PC-9 (cell line): ENCODE measurements at regions not wholly inside any gene's neighbourhood (a gene's known extent, or its start where the extent isn't known, plus 50 kb on each side); places are given as distances from the start of the nearest gene placed in this dataset.

ENCODE experiments used
- BruUV-seq: library from RNA; stranded (reverse); fragments of 400-500 nt; replicated peaks from 2 replicates; lab custom pipeline; 2021; lab: Mats Ljungman, UMichigan
- CTCF ChIA-PET: fragments of 300-600 bp; sonication (Branson Sonifier 250); formaldehyde crosslinking; loops from one replicate; lab custom pipeline; 2022; ENCODE audit warnings: antibody characterized with exemption; lab: Charles Lee
- POLR2A ChIA-PET: fragments of 300-600 bp; sonication (Branson Sonifier 250); formaldehyde crosslinking; loops from one replicate; lab custom pipeline; 2022; ENCODE audit warnings: antibody characterized with exemption; ENCODE audit not compliant: unreplicated experiment; lab: Charles Lee
- DNase-seq, 2 experiments: peaks; one replicate each; pipeline versions ENCODE4 v3.0.0 to v3.0.0-alpha.2; 2015 to 2022; ENCODE audit warnings: mixed read lengths in 1 of 2
- H2AFZ ChIP-seq: fragments of 200-600 bp; sonication (generic); 2 replicates; pipeline ENCODE4 v1.8.1; 2017; ENCODE audit warnings: antibody characterized with exemption
- H3F3A ChIP-seq: fragments of 200-600 bp; sonication (generic); 2 replicates; pipeline ENCODE4 v1.8.1; 2017; ENCODE audit warnings: antibody characterized with exemption, mild to moderate bottlenecking, low read depth; ENCODE audit not compliant: insufficient read depth
- H3K27ac ChIP-seq: fragments of 200-600 bp; sonication (generic); 2 replicates; pipeline ENCODE4 v1.6.1; 2016; ENCODE audit warnings: mixed run types
- H3K27me3 ChIP-seq: fragments of 200-600 bp; sonication (generic); 2 replicates; pipeline ENCODE4 v1.6.1; 2016; ENCODE audit warnings: low read depth, mixed run types; ENCODE audit not compliant: insufficient read depth
- H3K36me3 ChIP-seq: fragments of 200-600 bp; sonication (generic); 2 replicates; pipeline ENCODE4 v1.6.1; 2016; ENCODE audit warnings: low read depth, mixed run types
- H3K4me1 ChIP-seq: fragments of 200-600 bp; sonication (generic); replicated peaks from 2 replicates; pipeline ENCODE4 v1.6.1; 2016; ENCODE audit warnings: mixed run types; ENCODE audit not compliant: insufficient read depth
- H3K4me2 ChIP-seq: fragments of 200-600 bp; sonication (generic); 2 replicates; pipeline ENCODE4 v1.6.1; 2017; ENCODE audit warnings: mixed run types
- H3K4me3 ChIP-seq: fragments of 200-600 bp; sonication (generic); 2 replicates; pipeline ENCODE4 v1.6.1; 2016; ENCODE audit warnings: mixed run types
- H3K79me2 ChIP-seq: fragments of 200-600 bp; sonication (generic); 2 replicates; pipeline ENCODE4 v1.6.1; 2017; ENCODE audit warnings: low read depth, mixed run types
- H3K9me2 ChIP-seq: fragments of 200-600 bp; sonication (generic); 2 replicates; pipeline ENCODE4 v1.8.1; 2017; ENCODE audit warnings: mild to moderate bottlenecking; ENCODE audit not compliant: insufficient read depth
- H3K9me3 ChIP-seq: fragments of 200-600 bp; sonication (generic); 2 replicates; pipeline ENCODE4 v1.8.1; 2016; ENCODE audit warnings: low read depth; ENCODE audit not compliant: insufficient read depth
- H4K20me1 ChIP-seq: fragments of 200-600 bp; sonication (generic); 2 replicates; pipeline ENCODE4 v1.8.1; 2017; ENCODE audit not compliant: insufficient read depth
- CTCF ChIP-seq: fragments of 200-600 bp; sonication (generic); conservative IDR thresholded peaks from 2 replicates; pipeline ENCODE4 v1.6.1; 2017; ENCODE audit warnings: mixed run types, antibody characterized with exemption, mild to moderate bottlenecking, moderate library complexity
- EZH2 ChIP-seq: fragments of 200-600 bp; sonication (generic); IDR thresholded peaks from 2 replicates; pipeline ENCODE4 v1.8.0; 2017; ENCODE audit warnings: antibody characterized with exemption, low read depth
- intact Hi-C: fragments of 100-400 bp; cut with micrococcal nuclease; formaldehyde crosslinking; loops from one replicate; pipeline ENCODE4 v1.10.0; 2022; ENCODE audit not compliant: unreplicated experiment

GRCh38 chr12:78448692-78449091 lies 415.9 kb upstream of the SYT1 start:
- Histone ChIP-seq H3K36me3 (no peaks in the 10 kb centered on the region), H3K9me2 (no peaks in the 10 kb centered on the region; the same call in 1 of the 2 replicates), H3K9me3 (peaks cover 6% of the 10 kb centered on the region; the same call in 1 of the 2 replicates), H3K4me1 (no peaks in the 10 kb centered on the region), H3K27ac (no peak overlapping the region), H3K27me3 (no peaks in the 10 kb centered on the region), H3K4me3 (no peak overlapping the region), H3K4me2 (no peak overlapping the region), H3K79me2 (no peaks in the 10 kb centered on the region), H4K20me1 (no peaks in the 10 kb centered on the region), H2AFZ (no peak overlapping the region), H3F3A (no peaks in the 10 kb centered on the region)
- POLR2A ChIA-PET = no interaction called here
- TF ChIP-seq CTCF (no peak), EZH2 (no peak)
- intact Hi-C loops = no loop called here
- no TSS peak for BruUV-seq
- CTCF ChIA-PET = no interaction called here
- no peak for DNase-seq

GRCh38 chr12:78455991-78456390 lies 408.6 kb upstream of the SYT1 start:
- BruUV-seq = no TSS peak
- no peaks in the 10 kb centered on the region for H4K20me1 ChIP-seq

GRCh38 chr12:78457938-78458337 lies 406.6 kb upstream of the SYT1 start:
- Histone ChIP-seq H3K27me3 (no peaks in the 10 kb centered on the region), H2AFZ (peak overlapping the region; percentile 43; the same call in 1 of the 2 replicates), H3K4me3 (no peak overlapping the region), H3F3A (no peaks in the 10 kb centered on the region), H3K27ac (no peak overlapping the region), H3K36me3 (no peaks in the 10 kb centered on the region), H3K9me2 (no peaks in the 10 kb centered on the region; the same call in 1 of the 2 replicates), H3K4me1 (no peaks in the 10 kb centered on the region), H3K79me2 (no peaks in the 10 kb centered on the region), H3K4me2 (no peak overlapping the region), H4K20me1 (no peaks in the 10 kb centered on the region), H3K9me3 (no peaks in the 10 kb centered on the region)
- TF ChIP-seq CTCF = no peak
- no peak for TF ChIP-seq EZH2
- no peak for DNase-seq
- ChIA-PET POLR2A (no interaction called here), CTCF (no interaction called here)
- intact Hi-C loops = no loop called here
- BruUV-seq = no TSS peak

More at GRCh38 chr12:78455991-78456390, 408.6 kb upstream of the SYT1 start:
- Histone ChIP-seq H3K79me2 (no peaks in the 10 kb centered on the region), H3F3A (no peaks in the 10 kb centered on the region), H3K4me1 (no peaks in the 10 kb centered on the region), H2AFZ (no peak overlapping the region), H3K9me3 (no peaks in the 10 kb centered on the region), H3K9me2 (no peaks in the 10 kb centered on the region; the same call in 1 of the 2 replicates), H3K4me3 (no peak overlapping the region), H3K4me2 (no peak overlapping the region), H3K27ac (no peak overlapping the region), H3K36me3 (no peaks in the 10 kb centered on the region), H3K27me3 (no peaks in the 10 kb centered on the region)
- intact Hi-C loops = no loop called here
- POLR2A ChIA-PET = no interaction called here
- DNase-seq = no peak
- CTCF ChIA-PET = no interaction called here
- no peak for TF ChIP-seq CTCF
- no peak for TF ChIP-seq EZH2
